Panc1 (cell line): ENCODE measurements at regions not wholly inside any gene's neighbourhood (a gene's known extent, or its start where the extent isn't known, plus 50 kb on each side); places are given as distances from the start of the nearest gene placed in this dataset.

Source experiments
- ATAC-seq: fragments of 200-7000 bp; cut with Tn5 transposase; 2 replicates; pipeline ENCODE4 v1.9.1; 2020; ENCODE audit warnings: mild to moderate bottlenecking, moderate library complexity
- BruUV-seq: library from RNA; stranded (reverse); fragments of 400-500 nt; replicated peaks from 2 replicates; lab custom pipeline; 2021; lab: Mats Ljungman, UMichigan
- CTCF ChIA-PET: fragments of 300-600 bp; sonication (Branson Sonifier 250); formaldehyde crosslinking; loops from one replicate; lab custom pipeline; 2022; ENCODE audit warnings: antibody characterized with exemption; lab: Charles Lee
- POLR2A ChIA-PET: fragments of 300-600 bp; sonication (Branson Sonifier 250); formaldehyde crosslinking; loops from one replicate; lab custom pipeline; 2022; ENCODE audit warnings: antibody characterized with exemption; lab: Charles Lee
- DNase-seq: peaks from one replicate; pipeline ENCODE4 v3.0.0-alpha.2; 2010; ENCODE audit warnings: low read depth, low spot score
- H3K27ac ChIP-seq: 2 replicates; pipeline ENCODE4 v1.5.1; 2011; ENCODE audit warnings: mild to moderate bottlenecking, low read length, inconsistent platforms
- H3K27me3 ChIP-seq: fragments of 200-500 bp; sonication (Bioruptor generic); 2 replicates; pipeline ENCODE4 v1.6.0; 2014; ENCODE audit warnings: low read length, inconsistent platforms; ENCODE audit not compliant: control insufficient read depth, insufficient read depth
- H3K36me3 ChIP-seq: fragments of 200-500 bp; sonication (Bioruptor generic); 2 replicates; pipeline ENCODE4 v1.5.1; 2014; ENCODE audit warnings: inconsistent platforms, mild to moderate bottlenecking, low read length, moderate library complexity; ENCODE audit not compliant: control insufficient read depth, insufficient read depth
- H3K4me1 ChIP-seq: 2 replicates; pipeline ENCODE4 v1.5.1; 2011; ENCODE audit warnings: inconsistent platforms, mild to moderate bottlenecking, low read length, moderate library complexity; ENCODE audit not compliant: control insufficient read depth, insufficient read depth
- H3K4me3 ChIP-seq, 2 experiments: 2 replicates each; pipeline ENCODE4 v1.5.1; 2011 to 2012; ENCODE audit warnings: low read depth in 2 of 2, low read length in 2 of 2, mild to moderate bottlenecking in 2 of 2, inconsistent platforms in 1 of 2, moderate library complexity in 1 of 2
- H3K9me3 ChIP-seq: fragments of 200-500 bp; sonication (Bioruptor generic); 2 replicates; pipeline ENCODE4 v1.5.1; 2014; ENCODE audit warnings: low read depth, mild to moderate bottlenecking, inconsistent platforms, low read length, moderate library complexity; ENCODE audit not compliant: control insufficient read depth, insufficient read depth
- CTCF ChIP-seq: fragments of 450-650 bp; IDR thresholded peaks from 2 replicates; pipeline ENCODE4 v1.5.1; 2017; ENCODE audit warnings: mild to moderate bottlenecking
- POLR2AphosphoS5 ChIP-seq: IDR thresholded peaks from 2 replicates; pipeline ENCODE4 v1.6.1; 2012; ENCODE audit warnings: mild to moderate bottlenecking, low read depth, low read length, moderate library complexity
- REST ChIP-seq, 2 experiments: IDR thresholded peaks; 2 replicates each; pipeline ENCODE4 v1.6.1; 2011 to 2012; ENCODE audit warnings: low read depth in 2 of 2, control low read depth in 1 of 2, low read length in 1 of 2, mild to moderate bottlenecking in 1 of 2, moderate library complexity in 1 of 2; ENCODE audit not compliant: insufficient read depth in 1 of 2
- SIN3A ChIP-seq: IDR thresholded peaks from 2 replicates; pipeline ENCODE4 v1.6.1; 2012; ENCODE audit warnings: low read depth, mild to moderate bottlenecking, low read length, moderate library complexity, borderline replicate concordance; ENCODE audit not compliant: insufficient read depth
- TCF7L2 ChIP-seq: IDR thresholded peaks from 2 replicates; pipeline ENCODE4 v1.6.1; 2011; ENCODE audit warnings: mild to moderate bottlenecking, low read depth, low read length, inconsistent platforms
- in situ Hi-C: cut with HindIII; loops from 2 replicates; pipeline ENCODE4 v1.10.0; 2016; ENCODE audit warnings: low sequenced_read_pairs, low pct_unique_long_range_greater_than_20kb
- intact Hi-C: fragments of 100-400 bp; cut with micrococcal nuclease; formaldehyde crosslinking; loops from one replicate; pipeline ENCODE4 v1.10.0; 2022; ENCODE audit not compliant: unreplicated experiment

GRCh38 chr15:62269504-62269903, 104.4 kb upstream of the C2CD4B start:
- Histone ChIP-seq H3K27ac (no peak overlapping the region), H3K9me3 (peaks cover 18% of the 10 kb centered on the region), H3K4me1 (no peaks in the 10 kb centered on the region), H3K4me3 (no peak overlapping the region), H3K36me3 (no peaks in the 10 kb centered on the region), H3K27me3 (no peaks in the 10 kb centered on the region)
- CTCF ChIA-PET: no interaction called here
- ATAC-seq (no peak), DNase-seq (no peak)
- TF ChIP-seq TCF7L2 (no peak), REST (IDR thresholded peaks at IDR 0.05; ENCODE audit: insufficient read depth in 1 of 2, low read depth in 2 of 2, low read length in 1 of 2) (no peak), POLR2AphosphoS5 (no peak), SIN3A (no peak), CTCF (no peak)
- intact Hi-C loops: no loop called here
- POLR2A ChIA-PET: no interaction called here
- in situ Hi-C loops: no loop called here
- no TSS peak for BruUV-seq

- TF ChIP-seq POLR2AphosphoS5 (no peak), TCF7L2 (no peak), SIN3A (no peak), REST (IDR thresholded peaks at IDR 0.05; ENCODE audit: insufficient read depth in 1 of 2, low read depth in 2 of 2, low read length in 1 of 2) (no peak), CTCF (no peak)
- H3K4me1 ChIP-seq: no peaks in the 10 kb centered on the region
- ATAC-seq (no peak), DNase-seq (no peak)
- intact Hi-C loops (no loop called here), in situ Hi-C loops (no loop called here)
- no TSS peak for BruUV-seq
- no peaks in the 10 kb centered on the region for H3K27me3 ChIP-seq
- H3K36me3 ChIP-seq: no peaks in the 10 kb centered on the region
- H3K4me3 ChIP-seq: no peak overlapping the region
- peaks cover 18% of the 10 kb centered on the region for H3K9me3 ChIP-seq
- H3K27ac ChIP-seq: no peak overlapping the region
- ChIA-PET CTCF (interaction anchor here (0.6 kb wide), 1 partner anchor 1856 kb away, joined by 3 read pairs; no protein-coding TSS in a partner anchor), POLR2A (no interaction called here)
These were observed 105.3 kb upstream of the C2CD4B start for GRCh38 chr15:62270216-62270921.
